WTC11 (cell line): ENCODE measurements at regions not wholly inside any gene's neighbourhood (a gene's known extent, or its start where the extent isn't known, plus 50 kb on each side); places are given as distances from the start of the nearest gene placed in this dataset.

ENCODE experiments used
- ATAC-seq: fragments of 200-7000 bp; cut with Tn5 transposase; 2 replicates; pipeline ENCODE4 v1.10.0; 2021; ENCODE audit warnings: mild to moderate bottlenecking, moderate library complexity
- CTCF ChIA-PET: fragments of 300-600 bp; sonication (Branson Sonifier 250); formaldehyde crosslinking; loops from one replicate; lab custom pipeline; 2021; ENCODE audit warnings: antibody characterized with exemption; lab: Charles Lee
- POLR2A ChIA-PET: fragments of 350-600 bp; sonication (Branson Sonifier 250); formaldehyde crosslinking; loops from one replicate; lab custom pipeline; 2021; ENCODE audit warnings: antibody characterized with exemption; lab: Charles Lee
- DNase-seq: peaks from one replicate; pipeline ENCODE4 v3.0.0; 2021; ENCODE audit warnings: low spot score
- H3K27ac Mint-ChIP-seq: 2 replicates; pipeline ENCODE4 v1.8.0; 2021; ENCODE audit warnings: mixed read lengths
- H3K27me3 Mint-ChIP-seq: 2 replicates; pipeline ENCODE4 v1.8.0; 2021; ENCODE audit warnings: low read depth, mild to moderate bottlenecking, moderate library complexity, mixed read lengths
- H3K36me3 Mint-ChIP-seq: 2 replicates; pipeline ENCODE4 v1.8.0; 2021; ENCODE audit warnings: mixed read lengths
- H3K4me1 Mint-ChIP-seq: 2 replicates; pipeline ENCODE4 v1.8.0; 2022; ENCODE audit warnings: mixed read lengths
- H3K4me3 Mint-ChIP-seq: 2 replicates; pipeline ENCODE4 v1.8.0; 2021; ENCODE audit warnings: mild to moderate bottlenecking, moderate library complexity, mixed read lengths
- H3K9me3 Mint-ChIP-seq: 2 replicates; pipeline ENCODE4 v1.8.0; 2021; ENCODE audit warnings: mixed read lengths
- ATF2 ChIP-seq: sonication (generic); formaldehyde crosslinking; IDR thresholded peaks from 2 replicates; pipeline ENCODE4 v1.8.1; 2022; ENCODE audit warnings: low read depth, missing genetic modification reagents, borderline replicate concordance
- CTCF ChIP-seq: fragments of 200-600 bp; IDR thresholded peaks from 2 replicates; pipeline ENCODE4 v1.8.0; 2022; ENCODE audit warnings: antibody characterized with exemption
- E2F5 ChIP-seq: sonication (generic); formaldehyde crosslinking; IDR thresholded peaks from 2 replicates; pipeline ENCODE4 v1.8.1; 2022; ENCODE audit warnings: mild to moderate bottlenecking, moderate library complexity, missing genetic modification reagents
- FOXJ3 ChIP-seq: sonication (generic); formaldehyde crosslinking; IDR thresholded peaks from 2 replicates; pipeline ENCODE4 v1.9.0; 2021; ENCODE audit warnings: missing genetic modification reagents, mild to moderate bottlenecking, borderline replicate concordance
- FOXK1 ChIP-seq: sonication (generic); formaldehyde crosslinking; IDR thresholded peaks from 2 replicates; pipeline ENCODE4 v1.8.0; 2022; ENCODE audit warnings: mild to moderate bottlenecking, moderate library complexity, missing genetic modification reagents
- HMGA2 ChIP-seq: fragments of 250-450 bp; sonication (Bioruptor Pico); IDR thresholded peaks from 2 replicates; pipeline ENCODE4 v1.4.0; 2021; ENCODE audit warnings: mild to moderate bottlenecking, moderate library complexity
- MYBL2 ChIP-seq: sonication (generic); formaldehyde crosslinking; IDR thresholded peaks from 2 replicates; pipeline ENCODE4 v1.8.1; 2023; ENCODE audit warnings: mild to moderate bottlenecking, moderate library complexity, missing genetic modification reagents
- NR2C2 ChIP-seq: sonication (generic); formaldehyde crosslinking; IDR thresholded peaks from 2 replicates; pipeline ENCODE4 v1.8.0; 2022; ENCODE audit warnings: mild to moderate bottlenecking, missing genetic modification reagents
- NR3C1 ChIP-seq: sonication (generic); formaldehyde crosslinking; conservative IDR thresholded peaks from 2 replicates; pipeline ENCODE4 v1.8.1; 2023; ENCODE audit warnings: low read depth, mild to moderate bottlenecking, missing genetic modification reagents
- PRDM15 ChIP-seq: sonication (generic); formaldehyde crosslinking; IDR thresholded peaks from 2 replicates; pipeline ENCODE4 v1.8.0; 2022; ENCODE audit warnings: missing genetic modification reagents
- RELA ChIP-seq: sonication (generic); formaldehyde crosslinking; IDR thresholded peaks from 2 replicates; pipeline ENCODE4 v1.8.1; 2022; ENCODE audit warnings: missing genetic modification reagents, mild to moderate bottlenecking, borderline replicate concordance
- SOX15 ChIP-seq: fragments of 250-450 bp; sonication (Bioruptor Pico); IDR thresholded peaks from 2 replicates; pipeline ENCODE4 v1.9.0; 2021; ENCODE audit warnings: mild to moderate bottlenecking
- ZNF219 ChIP-seq: sonication (generic); formaldehyde crosslinking; IDR thresholded peaks from 2 replicates; pipeline ENCODE4 v1.8.0; 2023; ENCODE audit warnings: missing genetic modification reagents, mild to moderate bottlenecking, borderline replicate concordance
- ZNF232 ChIP-seq: sonication (generic); formaldehyde crosslinking; IDR thresholded peaks from 2 replicates; pipeline ENCODE4 v1.8.0; 2022; ENCODE audit warnings: mild to moderate bottlenecking, missing genetic modification reagents
- TF ChIP-seq, protein P1 (sequence below): sonication (generic); formaldehyde crosslinking; conservative IDR thresholded peaks from 2 replicates; pipeline ENCODE4 v1.8.1; 2023; ENCODE audit warnings: mild to moderate bottlenecking, low read depth, missing genetic modification reagents, moderate library complexity
- TF ChIP-seq, protein P2 (sequence below): sonication (generic); formaldehyde crosslinking; IDR thresholded peaks from 2 replicates; pipeline ENCODE4 v1.8.1; 2023; ENCODE audit warnings: mild to moderate bottlenecking, missing genetic modification reagents, moderate library complexity

- ATAC-seq (no peak), DNase-seq (no peak)
- no peak for TF ChIP-seq FOXJ3
- no peak for TF ChIP-seq E2F5 (CRISPR knock-in tag)
- TF ChIP-seq NR3C1 (CRISPR knock-in tag) = no peak
- no peak for TF ChIP-seq HMGA2
- no peak for TF ChIP-seq CTCF
- TF ChIP-seq ATF2 (CRISPR knock-in tag) = no peak
- TF ChIP-seq ZNF219 (CRISPR knock-in tag) = no peak
- TF ChIP-seq PRDM15 (CRISPR knock-in tag) = no peak
- no peak for TF ChIP-seq RELA (CRISPR knock-in tag)
- no peak for TF ChIP-seq NR2C2 (CRISPR knock-in tag)
- TF ChIP-seq FOXK1 (CRISPR knock-in tag) = no peak
- no peak for TF ChIP-seq MYBL2 (CRISPR knock-in tag)
- TF ChIP-seq, protein P1, sequence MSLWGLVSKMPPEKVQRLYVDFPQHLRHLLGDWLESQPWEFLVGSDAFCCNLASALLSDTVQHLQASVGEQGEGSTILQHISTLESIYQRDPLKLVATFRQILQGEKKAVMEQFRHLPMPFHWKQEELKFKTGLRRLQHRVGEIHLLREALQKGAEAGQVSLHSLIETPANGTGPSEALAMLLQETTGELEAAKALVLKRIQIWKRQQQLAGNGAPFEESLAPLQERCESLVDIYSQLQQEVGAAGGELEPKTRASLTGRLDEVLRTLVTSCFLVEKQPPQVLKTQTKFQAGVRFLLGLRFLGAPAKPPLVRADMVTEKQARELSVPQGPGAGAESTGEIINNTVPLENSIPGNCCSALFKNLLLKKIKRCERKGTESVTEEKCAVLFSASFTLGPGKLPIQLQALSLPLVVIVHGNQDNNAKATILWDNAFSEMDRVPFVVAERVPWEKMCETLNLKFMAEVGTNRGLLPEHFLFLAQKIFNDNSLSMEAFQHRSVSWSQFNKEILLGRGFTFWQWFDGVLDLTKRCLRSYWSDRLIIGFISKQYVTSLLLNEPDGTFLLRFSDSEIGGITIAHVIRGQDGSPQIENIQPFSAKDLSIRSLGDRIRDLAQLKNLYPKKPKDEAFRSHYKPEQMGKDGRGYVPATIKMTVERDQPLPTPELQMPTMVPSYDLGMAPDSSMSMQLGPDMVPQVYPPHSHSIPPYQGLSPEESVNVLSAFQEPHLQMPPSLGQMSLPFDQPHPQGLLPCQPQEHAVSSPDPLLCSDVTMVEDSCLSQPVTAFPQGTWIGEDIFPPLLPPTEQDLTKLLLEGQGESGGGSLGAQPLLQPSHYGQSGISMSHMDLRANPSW (CRISPR knock-in tag) = no peak
- H3K4me1 Mint-ChIP-seq = no peaks in the 10 kb centered on the region
- H3K4me3 Mint-ChIP-seq = no peak overlapping the region
- no peak overlapping the region for H3K27ac Mint-ChIP-seq
- CTCF ChIA-PET = interaction anchor here (1.4 kb wide), 1 partner anchor 68 kb away, joined by 4 read pairs; no protein-coding TSS in a partner anchor
- H3K27me3 Mint-ChIP-seq = peaks cover 13% of the 10 kb centered on the region
- H3K36me3 Mint-ChIP-seq = no peaks in the 10 kb centered on the region; the same call in 1 of the 2 replicates
- POLR2A ChIA-PET = no interaction called here
- peaks cover 18% of the 10 kb centered on the region for H3K9me3 Mint-ChIP-seq
Measured at GRCh38 chr1:112268408-112268807, 127.6 kb upstream of the CTTNBP2NL start.

DNA sequence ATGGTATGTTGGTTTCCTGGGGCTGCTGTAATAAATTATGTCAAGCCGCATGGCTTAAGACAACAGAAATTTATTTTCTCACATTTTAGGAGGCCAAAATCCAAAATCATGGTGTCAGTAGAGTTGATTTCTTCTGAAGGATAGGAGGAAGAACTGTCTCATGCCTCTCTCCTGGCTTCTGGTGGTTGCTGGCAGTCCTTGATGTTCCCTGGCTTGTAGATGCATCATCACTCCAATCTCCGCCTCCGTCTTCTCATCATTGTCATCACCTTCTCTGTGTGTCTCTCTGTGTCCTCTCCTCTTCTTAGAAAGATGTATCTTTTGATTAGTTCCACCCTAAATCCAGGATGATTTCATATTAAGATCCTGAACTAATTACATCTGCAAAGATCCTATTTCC, 124.7 kb upstream of the CTTNBP2NL start:
- H3K27me3 Mint-ChIP-seq = peaks cover 24% of the 10 kb centered on the region
- peaks cover 44% of the 10 kb centered on the region for H3K9me3 Mint-ChIP-seq
- DNase-seq (no peak), ATAC-seq (no peak)
- ChIA-PET POLR2A (no interaction called here), CTCF (no interaction called here)
- no peaks in the 10 kb centered on the region for H3K4me1 Mint-ChIP-seq
- no peak overlapping the region for H3K4me3 Mint-ChIP-seq
- H3K36me3 Mint-ChIP-seq = peaks cover 13% of the 10 kb centered on the region
- no peak overlapping the region for H3K27ac Mint-ChIP-seq
- TF ChIP-seq, protein P2, sequence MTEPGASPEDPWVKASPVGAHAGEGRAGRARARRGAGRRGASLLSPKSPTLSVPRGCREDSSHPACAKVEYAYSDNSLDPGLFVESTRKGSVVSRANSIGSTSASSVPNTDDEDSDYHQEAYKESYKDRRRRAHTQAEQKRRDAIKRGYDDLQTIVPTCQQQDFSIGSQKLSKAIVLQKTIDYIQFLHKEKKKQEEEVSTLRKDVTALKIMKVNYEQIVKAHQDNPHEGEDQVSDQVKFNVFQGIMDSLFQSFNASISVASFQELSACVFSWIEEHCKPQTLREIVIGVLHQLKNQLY (CRISPR knock-in tag) = no peak
- TF ChIP-seq ZNF232 (CRISPR knock-in tag) = no peak
- no peak for TF ChIP-seq SOX15 (CRISPR knock-in tag)
